ENCODE measurements at regions not wholly inside any gene's neighbourhood (a gene's known extent, or its start where the extent isn't known, plus 50 kb on each side); places are given as distances from the start of the nearest gene placed in this dataset.

GRCh38 chr2:236693531-236693930, 123.9 kb downstream of the ACKR3 start:
- Histone ChIP-seq H3K36me3 (ENCODE audit: control insufficient read depth in 3 of 3, insufficient read depth in 2 of 3, low read depth in 1 of 3, low read length in 3 of 3) (no peaks in the 10 kb centered on the region), H3K4me3 (ENCODE audit: low read depth in 1 of 3, low read length in 3 of 3) (no peak overlapping the region), H3K27ac (ENCODE audit: low read depth in 1 of 3, low read length in 2 of 3) (no peak overlapping the region), H3K27me3 (ENCODE audit: control insufficient read depth in 3 of 3, insufficient read depth in 3 of 3, low read length in 3 of 3) (no peaks in the 10 kb centered on the region), H3K9me3 (ENCODE audit: control insufficient read depth in 2 of 2, insufficient read depth in 1 of 2, low read depth in 1 of 2, low read length in 1 of 2) (no peaks in the 10 kb centered on the region), H3K4me1 (ENCODE audit: control insufficient read depth in 3 of 3, insufficient read depth in 2 of 3, low read depth in 1 of 3, low read length in 2 of 3) (no peaks in the 10 kb centered on the region)
- DNase-seq, result no peak
- FAIRE-seq, result no peak
- WGBS, 3 donors, result 86 to 90% (median 87%) methylated on average over 4 of the region's 4 CpGs

- FAIRE-seq, result no peak
Measured at GRCh38 chr2:236694146-236694888, 124.7 kb downstream of the ACKR3 start.

GRCh38 chr2:236696834-236697233, 127.2 kb downstream of the ACKR3 start:
- no peak overlapping the region for H3K4me3 ChIP-seq (ENCODE audit: low read depth in 1 of 3, low read length in 3 of 3)
- no peak overlapping the region for H3K27ac ChIP-seq (ENCODE audit: low read depth in 1 of 3, low read length in 2 of 3)
- H3K4me1 ChIP-seq (ENCODE audit: control insufficient read depth in 3 of 3, insufficient read depth in 2 of 3, low read depth in 1 of 3, low read length in 2 of 3), result no peaks in the 10 kb centered on the region
- DNase-seq (no peak), FAIRE-seq (no peak)
- no peaks in the 10 kb centered on the region for H3K36me3 ChIP-seq (ENCODE audit: control insufficient read depth in 3 of 3, insufficient read depth in 2 of 3, low read depth in 1 of 3, low read length in 3 of 3)
- 58 to 60% (median 59%) methylated on average over 3 of the region's 3 CpGs for WGBS, 3 donors
- no peaks in the 10 kb centered on the region for H3K9me3 ChIP-seq (ENCODE audit: control insufficient read depth in 2 of 2, insufficient read depth in 1 of 2, low read depth in 1 of 2, low read length in 1 of 2)
- H3K27me3 ChIP-seq (ENCODE audit: control insufficient read depth in 3 of 3, insufficient read depth in 3 of 3, low read length in 3 of 3), result no peaks in the 10 kb centered on the region

More at GRCh38 chr2:236694146-236694888, 124.7 kb downstream of the ACKR3 start:
- H3K27ac ChIP-seq (ENCODE audit: low read depth in 1 of 3, low read length in 2 of 3), result no peak overlapping the region
- DNase-seq, result no peak
- H3K4me1 ChIP-seq (ENCODE audit: control insufficient read depth in 3 of 3, insufficient read depth in 2 of 3, low read depth in 1 of 3, low read length in 2 of 3), result no peaks in the 10 kb centered on the region
- H3K27me3 ChIP-seq (ENCODE audit: control insufficient read depth in 3 of 3, insufficient read depth in 3 of 3, low read length in 3 of 3), result no peaks in the 10 kb centered on the region
- H3K9me3 ChIP-seq (ENCODE audit: control insufficient read depth in 2 of 2, insufficient read depth in 1 of 2, low read depth in 1 of 2, low read length in 1 of 2), result no peaks in the 10 kb centered on the region
- H3K4me3 ChIP-seq (ENCODE audit: low read depth in 1 of 3, low read length in 3 of 3), result no peak overlapping the region
- no peaks in the 10 kb centered on the region for H3K36me3 ChIP-seq (ENCODE audit: control insufficient read depth in 3 of 3, insufficient read depth in 2 of 3, low read depth in 1 of 3, low read length in 3 of 3)
- WGBS, 3 donors, result 77 to 84% (median 82%) methylated on average over 10 of the region's 10 CpGs

- Histone ChIP-seq H3K27me3 (ENCODE audit: control insufficient read depth in 3 of 3, insufficient read depth in 3 of 3, low read length in 3 of 3) (no peaks in the 10 kb centered on the region), H3K4me3 (ENCODE audit: low read depth in 1 of 3, low read length in 3 of 3) (no peak overlapping the region), H3K4me1 (ENCODE audit: control insufficient read depth in 3 of 3, insufficient read depth in 2 of 3, low read depth in 1 of 3, low read length in 2 of 3) (no peaks in the 10 kb centered on the region), H3K36me3 (ENCODE audit: control insufficient read depth in 3 of 3, insufficient read depth in 2 of 3, low read depth in 1 of 3, low read length in 3 of 3) (no peaks in the 10 kb centered on the region), H3K27ac (ENCODE audit: low read depth in 1 of 3, low read length in 2 of 3) (no peak overlapping the region), H3K9me3 (ENCODE audit: control insufficient read depth in 2 of 2, insufficient read depth in 1 of 2, low read depth in 1 of 2, low read length in 1 of 2) (no peaks in the 10 kb centered on the region)
- no peak for DNase-seq
- FAIRE-seq, result no peak
- 80 to 87% (median 85%) methylated on average over 8 of the region's 8 CpGs for WGBS, 3 donors
Measured at GRCh38 chr2:236698016-236698627, 128.5 kb downstream of the ACKR3 start.

GRCh38 chr2:236700703-236701102, 131.1 kb downstream of the ACKR3 start:
- Histone ChIP-seq H3K27ac (ENCODE audit: low read depth in 1 of 3, low read length in 2 of 3) (no peak overlapping the region), H3K27me3 (ENCODE audit: control insufficient read depth in 3 of 3, insufficient read depth in 3 of 3, low read length in 3 of 3) (no peaks in the 10 kb centered on the region), H3K9me3 (ENCODE audit: control insufficient read depth in 2 of 2, insufficient read depth in 1 of 2, low read depth in 1 of 2, low read length in 1 of 2) (no peaks in the 10 kb centered on the region), H3K4me3 (ENCODE audit: low read depth in 1 of 3, low read length in 3 of 3) (no peak overlapping the region), H3K36me3 (ENCODE audit: control insufficient read depth in 3 of 3, insufficient read depth in 2 of 3, low read depth in 1 of 3, low read length in 3 of 3) (no peaks in the 10 kb centered on the region), H3K4me1 (ENCODE audit: control insufficient read depth in 3 of 3, insufficient read depth in 2 of 3, low read depth in 1 of 3, low read length in 2 of 3) (no peaks in the 10 kb centered on the region)
- FAIRE-seq (no peak), DNase-seq (no peak)
- WGBS, 3 donors, result 88 to 94% (median 93%) methylated on average over 4 of the region's 4 CpGs

GRCh38 chr2:236702657-236703372, 133.2 kb downstream of the ACKR3 start:
- no peak for DNase-seq
- Histone ChIP-seq H3K36me3 (ENCODE audit: control insufficient read depth in 3 of 3, insufficient read depth in 2 of 3, low read depth in 1 of 3, low read length in 3 of 3) (no peaks in the 10 kb centered on the region), H3K9me3 (ENCODE audit: control insufficient read depth in 2 of 2, insufficient read depth in 1 of 2, low read depth in 1 of 2, low read length in 1 of 2) (no peaks in the 10 kb centered on the region), H3K27me3 (ENCODE audit: control insufficient read depth in 3 of 3, insufficient read depth in 3 of 3, low read length in 3 of 3) (no peaks in the 10 kb centered on the region), H3K4me1 (ENCODE audit: control insufficient read depth in 3 of 3, insufficient read depth in 2 of 3, low read depth in 1 of 3, low read length in 2 of 3) (no peaks in the 10 kb centered on the region), H3K27ac (ENCODE audit: low read depth in 1 of 3, low read length in 2 of 3) (no peak overlapping the region), H3K4me3 (ENCODE audit: low read depth in 1 of 3, low read length in 3 of 3) (no peak overlapping the region)
- 62 to 71% (median 64%) methylated on average over 14 of the region's 14 CpGs for WGBS, 3 donors
- FAIRE-seq, result no peak

- Histone ChIP-seq H3K9me3 (ENCODE audit: control insufficient read depth in 2 of 2, insufficient read depth in 1 of 2, low read depth in 1 of 2, low read length in 1 of 2) (no peaks in the 10 kb centered on the region), H3K4me1 (ENCODE audit: control insufficient read depth in 3 of 3, insufficient read depth in 2 of 3, low read depth in 1 of 3, low read length in 2 of 3) (no peaks in the 10 kb centered on the region), H3K27me3 (ENCODE audit: control insufficient read depth in 3 of 3, insufficient read depth in 3 of 3, low read length in 3 of 3) (no peaks in the 10 kb centered on the region), H3K27ac (ENCODE audit: low read depth in 1 of 3, low read length in 2 of 3) (no peak overlapping the region), H3K36me3 (ENCODE audit: control insufficient read depth in 3 of 3, insufficient read depth in 2 of 3, low read depth in 1 of 3, low read length in 3 of 3) (no peaks in the 10 kb centered on the region), H3K4me3 (ENCODE audit: low read depth in 1 of 3, low read length in 3 of 3) (no peak overlapping the region)
- no peak for FAIRE-seq
- 88 to 98% (median 93%) methylated on average over 2 of the region's 2 CpGs for WGBS, 3 donors
- no peak for DNase-seq
Measured at GRCh38 chr2:236703373-236703709, 133.7 kb downstream of the ACKR3 start.

GRCh38 chr2:236703906-236704305, 134.3 kb downstream of the ACKR3 start:
- 80 to 83% (median 83%) methylated on average over 8 to 10 of the region's 10 CpGs for WGBS, 3 donors
- no peak overlapping the region for H3K4me3 ChIP-seq (ENCODE audit: low read depth in 1 of 3, low read length in 3 of 3)
- no peaks in the 10 kb centered on the region for H3K27me3 ChIP-seq (ENCODE audit: control insufficient read depth in 3 of 3, insufficient read depth in 3 of 3, low read length in 3 of 3)
- H3K4me1 ChIP-seq (ENCODE audit: control insufficient read depth in 3 of 3, insufficient read depth in 2 of 3, low read depth in 1 of 3, low read length in 2 of 3), result no peaks in the 10 kb centered on the region
- no peak for FAIRE-seq
- H3K27ac ChIP-seq (ENCODE audit: low read depth in 1 of 3, low read length in 2 of 3), result no peak overlapping the region
- no peaks in the 10 kb centered on the region for H3K36me3 ChIP-seq (ENCODE audit: control insufficient read depth in 3 of 3, insufficient read depth in 2 of 3, low read depth in 1 of 3, low read length in 3 of 3)
- no peak for DNase-seq
- no peaks in the 10 kb centered on the region for H3K9me3 ChIP-seq (ENCODE audit: control insufficient read depth in 2 of 2, insufficient read depth in 1 of 2, low read depth in 1 of 2, low read length in 1 of 2)

Measured in small intestine (tissue), 7 donors.